GM21390 (cell line): ENCODE measurements at regions not wholly inside any gene's neighbourhood (a gene's known extent, or its start where the extent isn't known, plus 50 kb on each side); places are given as distances from the start of the nearest gene placed in this dataset.

Source experiments
- ATAC-seq: cut with Tn5 transposase; IDR thresholded peaks from one replicate; pipeline ENCODE4 v1.9.1; 2021; ENCODE audit not compliant: unreplicated experiment

DNA sequence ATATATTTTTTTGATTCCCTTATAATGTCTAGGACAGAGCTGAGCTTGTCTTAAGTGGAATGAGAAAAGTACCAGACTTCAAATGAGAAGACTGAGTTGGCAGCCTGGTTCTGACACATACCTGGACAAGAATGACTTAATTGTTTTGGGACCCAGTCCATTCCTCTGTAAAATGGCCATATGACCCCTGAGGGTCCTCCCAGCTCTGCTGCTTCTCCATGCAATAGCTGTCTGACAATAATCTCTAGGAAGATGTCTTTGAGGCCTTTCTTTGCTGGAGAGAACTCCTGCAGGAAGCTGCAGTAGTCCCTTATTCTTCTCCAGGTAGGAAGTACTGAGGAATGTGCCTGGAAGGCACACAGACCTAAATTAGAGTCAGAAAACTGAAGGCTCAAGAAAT is 55.9 kb upstream of the SLIT3 start:
- no peak for ATAC-seq

- no peak for ATAC-seq
Measured at GRCh38 chr5:169356181-169356580, 55.2 kb upstream of the SLIT3 start.

- no peak for ATAC-seq
Measured at GRCh38 chr5:169354921-169355320, 54.0 kb upstream of the SLIT3 start.

DNA sequence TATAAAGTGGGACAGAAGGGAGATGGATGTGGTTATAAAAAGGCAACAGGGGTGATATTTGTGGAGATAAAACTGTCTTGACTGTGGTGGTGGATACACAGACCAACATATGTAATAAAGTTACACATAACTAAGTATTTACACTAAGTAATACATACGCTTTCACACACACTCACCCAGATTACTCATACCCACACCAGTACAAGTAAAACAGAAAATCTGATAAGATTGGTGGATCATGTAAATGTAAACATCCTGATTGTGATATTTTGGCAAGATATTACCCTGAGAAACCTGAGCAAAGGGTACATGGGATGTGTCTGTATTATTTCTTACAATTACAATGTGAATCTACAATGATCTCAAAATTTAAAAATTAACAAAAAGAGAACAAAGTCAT is 53.3 kb upstream of the SLIT3 start:
- no peak for ATAC-seq

DNA sequence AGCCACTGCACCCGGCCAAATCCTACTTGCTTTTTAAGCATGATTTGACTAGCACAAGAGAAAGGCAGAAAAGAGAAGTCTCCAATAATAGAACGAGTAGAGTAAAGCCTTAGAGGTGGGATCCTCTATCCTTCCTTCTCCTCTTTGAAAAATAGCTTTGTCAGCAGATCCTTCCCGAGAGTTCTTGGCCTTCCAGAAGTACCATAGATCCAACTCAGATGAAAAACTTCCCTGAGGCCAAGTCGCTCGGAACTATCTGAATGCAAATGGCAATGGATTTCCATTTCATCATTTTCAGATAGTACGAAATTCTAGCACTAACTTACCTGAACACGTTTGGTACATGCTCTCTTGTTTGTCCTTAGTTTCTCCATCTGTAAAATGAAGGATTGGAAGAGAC is 52.0 kb upstream of the SLIT3 start:
- ATAC-seq = no peak

DNA sequence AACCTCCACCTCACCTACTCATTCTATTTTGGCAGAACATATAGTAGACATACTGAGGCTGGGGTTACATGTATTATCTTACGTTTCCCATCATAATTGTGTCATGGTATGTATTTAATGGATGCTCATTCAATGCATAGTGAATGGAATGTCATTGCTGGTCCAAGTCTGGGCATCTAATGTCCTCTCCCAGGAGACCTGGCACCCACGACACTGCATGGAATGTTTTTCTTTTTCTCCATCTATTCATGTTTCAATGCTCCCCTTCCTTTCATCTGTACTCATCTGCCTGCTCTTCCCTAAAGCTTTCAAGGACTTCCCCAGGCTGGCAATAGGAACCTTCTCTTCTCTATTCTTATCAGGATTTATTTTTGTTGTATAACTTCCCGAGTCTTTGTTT is 50.8 kb upstream of the SLIT3 start:
- ATAC-seq = no peak

GRCh38 chr5:169350759-169351240 is 49.9 kb upstream of the SLIT3 start:
- no peak for ATAC-seq
